Thyroid gland (tissue), 4 donors: ENCODE measurements at regions not wholly inside any gene's neighbourhood (a gene's known extent, or its start where the extent isn't known, plus 50 kb on each side); places are given as distances from the start of the nearest gene placed in this dataset.

Experiments used
- DNase-seq, 2 donors: peaks; one replicate each; pipeline ENCODE4 v3.0.0-alpha.2; 2019
- H3K27ac ChIP-seq, 3 donors: fragments of 200-600 bp; sonication (generic); 1 replicate in 2 of 3; 2 replicates in 1 of 3; pipeline ENCODE4 v1.5.1; 2016 to 2019; ENCODE audit warnings: mild to moderate bottlenecking in 1 of 3, moderate library complexity in 1 of 3
- H3K27me3 ChIP-seq: fragments of 200-600 bp; sonication (generic); one replicate; pipeline ENCODE4 v1.5.1; 2019
- H3K36me3 ChIP-seq, 2 donors: fragments of 200-600 bp; sonication (generic); one replicate each; pipeline ENCODE4 v1.5.1; 2016 to 2019
- H3K4me1 ChIP-seq, 2 donors: fragments of 200-600 bp; sonication (generic); one replicate each; pipeline ENCODE4 v1.5.1; 2017 to 2019
- H3K4me3 ChIP-seq, 3 donors: fragments of 200-600 bp; sonication (generic); replicated peaks in 1 of 3; 1 replicate in 2 of 3; 2 replicates in 1 of 3; pipeline ENCODE4 v1.5.1; 2016; ENCODE audit warnings: mild to moderate bottlenecking in 1 of 3
- H3K9me3 ChIP-seq: fragments of 200-600 bp; sonication (generic); one replicate; pipeline ENCODE4 v1.5.1; 2017
- POLR2A ChIP-seq, 2 donors: fragments of 450-650 bp; IDR thresholded peaks; one replicate each; pipeline ENCODE4 v1.6.1; 2017; ENCODE audit warnings: antibody characterized with exemption in 2 of 2, mild to moderate bottlenecking in 2 of 2, moderate library complexity in 1 of 2
- WGBS, 2 donors: methylation state at CpG; one replicate each; pipeline ENCODE4 v1.1.5; 2017; 5-methylcytosine and 5-hydroxymethylcytosine counted together
- intact Hi-C: fragments of 100-400 bp; cut with DNase I; formaldehyde crosslinking; loops from one replicate; pipeline ENCODE4 v1.15.1; 2023
- TF ChIP-seq, protein P1 (sequence below), 6 experiments: fragments of 200-600 bp in 3 of 6; fragments of 450-650 bp in 3 of 6; sonication (generic) in 3 of 6; IDR thresholded peaks; one replicate each; pipeline ENCODE4 v1.5.1; 2016 to 2019; ENCODE audit warnings: antibody characterized with exemption in 6 of 6, mild to moderate bottlenecking in 2 of 6, inconsistent platforms in 1 of 6, moderate library complexity in 1 of 6

GRCh38 chr5:139740138-139740991, 55.2 kb upstream of the PSD2 start:
- no peak for DNase-seq
- intact Hi-C loops = no loop called here
- Histone ChIP-seq H3K4me3 (no peak overlapping the region), H3K27ac (no peak overlapping the region), H3K36me3 (no peaks in the 10 kb centered on the region), H3K9me3 (no peaks in the 10 kb centered on the region), H3K27me3 (no peaks in the 10 kb centered on the region), H3K4me1 (peaks cover 4 to 17% of the 10 kb centered on the region in 2 donors)
- WGBS, 2 donors = 85 to 92% methylated on average over 13 to 15 of the region's 19 CpGs
- TF ChIP-seq, protein P1, sequence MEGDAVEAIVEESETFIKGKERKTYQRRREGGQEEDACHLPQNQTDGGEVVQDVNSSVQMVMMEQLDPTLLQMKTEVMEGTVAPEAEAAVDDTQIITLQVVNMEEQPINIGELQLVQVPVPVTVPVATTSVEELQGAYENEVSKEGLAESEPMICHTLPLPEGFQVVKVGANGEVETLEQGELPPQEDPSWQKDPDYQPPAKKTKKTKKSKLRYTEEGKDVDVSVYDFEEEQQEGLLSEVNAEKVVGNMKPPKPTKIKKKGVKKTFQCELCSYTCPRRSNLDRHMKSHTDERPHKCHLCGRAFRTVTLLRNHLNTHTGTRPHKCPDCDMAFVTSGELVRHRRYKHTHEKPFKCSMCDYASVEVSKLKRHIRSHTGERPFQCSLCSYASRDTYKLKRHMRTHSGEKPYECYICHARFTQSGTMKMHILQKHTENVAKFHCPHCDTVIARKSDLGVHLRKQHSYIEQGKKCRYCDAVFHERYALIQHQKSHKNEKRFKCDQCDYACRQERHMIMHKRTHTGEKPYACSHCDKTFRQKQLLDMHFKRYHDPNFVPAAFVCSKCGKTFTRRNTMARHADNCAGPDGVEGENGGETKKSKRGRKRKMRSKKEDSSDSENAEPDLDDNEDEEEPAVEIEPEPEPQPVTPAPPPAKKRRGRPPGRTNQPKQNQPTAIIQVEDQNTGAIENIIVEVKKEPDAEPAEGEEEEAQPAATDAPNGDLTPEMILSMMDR (IDR thresholded peaks at IDR 0.05) = no peak
- TF ChIP-seq POLR2A (IDR thresholded peaks at IDR 0.05) = no peak

DNA sequence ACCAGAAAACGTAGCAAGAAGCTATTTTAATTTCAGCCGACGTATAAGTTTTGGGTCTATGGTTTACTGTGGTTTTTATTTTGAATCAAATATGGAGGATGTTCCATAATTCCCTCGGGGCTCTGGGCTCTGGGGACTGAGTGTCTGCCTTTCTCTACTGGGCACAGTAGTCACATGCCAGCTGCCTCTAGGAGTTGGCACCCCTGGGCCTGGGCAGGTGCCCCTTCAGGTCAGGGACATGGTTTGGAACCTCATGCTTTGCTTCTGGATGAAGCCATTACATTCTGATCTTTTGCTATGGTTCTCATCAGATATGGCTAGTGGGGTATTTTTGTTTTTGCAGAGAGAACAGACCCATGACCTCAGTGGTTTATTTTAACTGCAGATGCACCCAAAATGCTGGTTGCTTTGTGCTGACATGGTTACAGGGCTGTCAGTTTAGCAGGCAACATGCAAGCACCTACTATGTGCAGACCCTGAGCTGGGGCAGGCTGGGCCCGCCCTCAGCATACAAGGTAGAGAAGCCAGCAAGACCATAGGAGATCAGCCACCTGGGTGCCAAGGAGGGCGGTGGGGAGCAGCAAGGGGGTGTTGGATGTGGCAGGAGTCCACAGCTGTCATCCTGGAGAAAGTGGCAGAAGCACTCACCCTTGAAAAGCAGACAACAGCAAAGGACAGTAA, 54.5 kb upstream of the PSD2 start:
- intact Hi-C loops = no loop called here
- no peaks in the 10 kb centered on the region for H3K27me3 ChIP-seq
- no peak for DNase-seq
- H3K36me3 ChIP-seq = no peaks in the 10 kb centered on the region
- no peak overlapping the region for H3K4me3 ChIP-seq
- no peak overlapping the region for H3K27ac ChIP-seq
- WGBS, 2 donors = 80 to 92% methylated on average over 6 of the region's 6 CpGs
- no peak for TF ChIP-seq POLR2A (IDR thresholded peaks at IDR 0.05)
- TF ChIP-seq, protein P1 (IDR thresholded peaks at IDR 0.05) = no peak
- H3K4me1 ChIP-seq = peaks cover 4 to 24% of the 10 kb centered on the region in 2 donors
- H3K9me3 ChIP-seq = no peaks in the 10 kb centered on the region

DNA sequence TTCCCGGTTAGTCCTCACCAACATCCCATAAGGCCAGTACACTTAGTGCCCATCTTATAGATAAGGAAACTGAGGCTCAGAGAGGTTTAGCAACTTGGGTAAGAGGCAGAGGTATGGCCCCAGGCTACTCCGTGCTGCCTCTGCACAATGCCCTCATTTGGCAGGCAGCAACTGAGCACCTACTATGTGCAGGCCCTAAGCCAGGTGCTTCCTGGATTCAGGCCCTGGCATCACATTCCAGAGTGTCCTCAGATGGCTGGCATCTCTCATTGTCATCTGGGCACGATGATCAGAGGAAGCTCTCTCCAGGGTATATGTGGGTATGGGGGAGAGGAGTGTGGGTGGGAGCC, 53.8 kb upstream of the PSD2 start:
- 89 to 92% methylated on average over 2 to 3 of the region's 3 CpGs for WGBS, 2 donors
- H3K27me3 ChIP-seq = no peaks in the 10 kb centered on the region
- H3K27ac ChIP-seq = no peak overlapping the region
- no peak for TF ChIP-seq POLR2A (IDR thresholded peaks at IDR 0.05)
- TF ChIP-seq, protein P1 (IDR thresholded peaks at IDR 0.05) = no peak
- intact Hi-C loops = no loop called here
- H3K9me3 ChIP-seq = no peaks in the 10 kb centered on the region
- peaks cover 10 to 31% of the 10 kb centered on the region in 2 donors for H3K4me1 ChIP-seq
- no peaks in the 10 kb centered on the region for H3K36me3 ChIP-seq
- no peak overlapping the region for H3K4me3 ChIP-seq
- DNase-seq = no peak

DNA sequence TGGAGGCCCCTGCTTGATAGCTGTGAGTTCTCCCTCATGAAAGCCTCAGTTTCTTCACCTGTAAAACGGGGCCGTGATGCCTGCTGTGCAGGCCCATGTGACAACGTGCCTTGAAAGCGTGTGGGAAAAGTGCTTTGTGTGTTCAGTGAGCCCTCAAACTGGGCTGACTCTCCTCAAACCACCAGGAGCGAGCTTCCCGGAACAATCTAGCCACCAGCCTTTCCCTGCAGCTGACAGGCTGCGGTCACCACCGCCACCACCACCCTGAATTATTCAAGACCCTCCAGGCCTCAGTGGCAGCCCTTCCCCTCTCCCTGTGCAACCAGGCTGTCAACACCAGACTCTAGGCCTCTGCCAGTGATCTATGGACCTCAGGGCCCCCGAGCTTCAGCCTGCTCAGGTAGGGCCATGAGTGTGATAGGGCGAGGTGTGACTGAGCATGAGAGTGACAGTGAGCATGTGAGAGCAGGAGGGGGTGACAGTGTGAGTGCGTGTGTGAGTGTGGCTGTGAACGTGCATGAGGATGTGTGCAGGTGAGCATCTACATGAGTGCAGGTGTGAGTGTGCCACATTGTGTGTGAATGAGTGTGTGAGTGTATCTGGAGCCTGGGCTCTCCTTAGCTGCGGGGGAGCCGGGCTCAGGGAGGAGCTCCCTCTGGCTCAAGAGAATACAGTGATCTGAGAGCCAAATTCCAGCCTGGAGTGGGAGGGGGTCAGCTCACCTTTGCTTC, 53.3 kb upstream of the PSD2 start:
- TF ChIP-seq POLR2A (IDR thresholded peaks at IDR 0.05) = no peak
- TF ChIP-seq, protein P1 (IDR thresholded peaks at IDR 0.05) = no peak
- intact Hi-C loops = no loop called here
- no peaks in the 10 kb centered on the region for H3K9me3 ChIP-seq
- DNase-seq = peak; percentile 25 to 69
- WGBS, 2 donors = 72 to 78% methylated on average over 12 to 14 of the region's 14 CpGs
- H3K36me3 ChIP-seq = no peaks in the 10 kb centered on the region
- H3K4me3 ChIP-seq = no peak overlapping the region
- peaks cover 15 to 36% of the 10 kb centered on the region in 2 donors for H3K4me1 ChIP-seq
- H3K27me3 ChIP-seq = no peaks in the 10 kb centered on the region
- no peak overlapping the region for H3K27ac ChIP-seq
